GM18520 (cell line): ENCODE measurements at regions not wholly inside any gene's neighbourhood (a gene's known extent, or its start where the extent isn't known, plus 50 kb on each side); places are given as distances from the start of the nearest gene placed in this dataset.
A peak's percentile ranks its signal among the peaks of the same experiment; 100 is the strongest.
"Not testable (repeated sequence)": the region's sequence is repeated elsewhere in the genome, so short reads cannot be mapped to it uniquely, and the experiment has no call there.

Source experiments
- ATAC-seq: cut with Tn5 transposase; IDR thresholded peaks from one replicate; pipeline ENCODE4 v1.9.1; 2021; ENCODE audit not compliant: unreplicated experiment

DNA sequence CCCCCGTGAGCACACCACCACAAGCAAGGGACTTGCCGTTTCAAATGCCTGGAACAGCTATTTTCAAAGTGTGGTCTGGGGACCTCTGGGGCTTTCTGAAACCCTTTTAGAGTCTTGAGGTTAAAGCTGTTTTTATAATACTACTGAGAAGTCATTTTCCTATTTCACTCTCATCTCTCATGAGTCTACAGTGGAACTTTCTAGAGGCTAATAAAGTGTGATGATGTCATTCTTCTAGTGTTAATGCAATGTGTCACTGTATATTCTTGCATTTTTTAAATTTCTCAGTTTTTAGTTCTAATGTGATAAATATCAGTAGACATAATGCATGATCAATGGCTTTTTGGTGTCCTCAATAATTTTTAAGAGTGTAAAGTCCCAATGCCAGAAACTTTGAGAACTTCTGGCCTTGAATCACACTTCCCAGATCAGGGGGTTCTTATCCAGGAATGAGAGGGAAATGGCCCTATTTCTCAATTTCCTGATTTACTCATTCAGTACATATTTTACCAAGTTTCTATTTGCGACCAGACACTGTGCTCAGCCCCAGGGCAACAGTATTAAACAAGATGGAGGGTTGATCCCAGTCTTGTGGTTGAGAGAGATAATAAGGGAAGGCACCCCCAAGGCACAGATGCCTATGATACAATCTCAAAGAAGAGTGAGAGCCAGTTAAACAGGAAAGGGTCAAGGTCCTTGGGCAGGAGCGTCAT is 444.0 kb downstream of the HS3ST3B1 start:
- no peak for ATAC-seq

DNA sequence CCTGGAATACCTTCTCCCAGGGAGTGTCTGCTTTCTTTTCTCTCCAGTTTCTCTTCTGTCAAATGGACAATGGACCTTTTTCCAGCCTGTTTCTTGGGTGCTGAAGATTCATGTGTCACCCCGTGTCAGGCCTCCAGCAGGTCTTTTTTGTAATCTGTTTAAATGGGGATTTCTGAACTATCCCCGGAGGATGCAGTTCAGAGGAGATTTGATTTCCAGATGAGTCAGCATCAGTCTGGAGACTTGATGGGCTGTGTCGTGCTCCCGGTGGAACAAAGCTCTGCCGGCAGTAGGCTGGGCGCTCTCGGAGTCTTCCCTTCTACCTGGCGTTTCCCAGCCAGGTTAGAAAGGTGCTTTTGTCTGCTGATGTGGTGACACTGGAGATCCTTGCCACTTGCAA is 440.6 kb downstream of the HS3ST3B1 start:
- no peak for ATAC-seq

DNA sequence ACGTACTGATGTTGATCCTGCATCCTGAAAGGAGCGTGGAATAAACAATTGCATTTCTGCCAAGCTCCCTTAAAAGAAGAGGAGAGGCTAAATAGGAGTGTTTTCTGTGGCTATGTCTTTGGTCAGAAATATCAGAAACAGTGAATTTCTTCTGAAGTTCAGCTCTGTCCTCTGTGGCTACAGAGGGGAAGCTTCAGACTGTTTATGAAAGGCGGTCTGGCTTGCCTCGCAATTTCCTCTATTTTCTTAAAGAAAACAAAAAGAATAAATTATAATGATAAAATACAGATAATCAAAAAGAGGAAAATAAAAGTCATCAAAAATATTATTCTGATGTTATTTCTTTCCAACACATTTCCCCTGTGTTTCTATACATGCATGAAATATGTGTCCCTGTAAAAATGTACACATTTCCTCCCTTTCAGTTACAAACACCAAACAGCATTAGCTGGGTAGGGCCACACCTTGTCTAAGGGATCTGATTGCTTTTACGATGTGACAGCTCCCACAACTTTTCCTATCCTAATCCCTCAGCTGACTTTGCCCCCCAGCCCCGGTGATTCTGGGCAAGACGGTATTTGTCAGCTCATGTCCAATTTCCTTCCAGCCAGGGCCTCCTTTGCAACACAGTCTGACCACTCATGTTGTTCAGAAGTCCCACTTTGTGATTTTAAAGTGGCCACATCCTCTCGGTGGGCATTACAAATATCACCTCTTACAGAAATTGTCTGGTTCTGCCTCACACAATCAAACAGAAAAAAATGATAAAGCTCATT is 439.0 kb downstream of the HS3ST3B1 start:
- ATAC-seq: no peak

DNA sequence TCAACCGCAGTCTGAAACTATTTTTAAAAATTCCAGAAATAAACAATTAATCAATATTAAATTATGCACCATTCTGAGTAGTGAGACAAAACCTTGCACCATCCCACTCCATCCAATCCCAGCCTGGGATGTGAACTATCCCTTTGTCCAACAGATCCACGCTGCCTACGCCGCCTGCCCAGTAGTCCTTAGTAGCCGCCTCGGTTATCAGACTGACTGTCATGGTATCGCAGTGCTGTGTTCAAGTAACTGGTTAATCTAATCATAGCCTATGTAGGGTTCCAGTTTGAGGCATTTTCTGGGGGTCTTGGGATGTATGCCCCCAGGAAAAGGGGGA is 437.7 kb downstream of the HS3ST3B1 start:
- ATAC-seq: no peak

DNA sequence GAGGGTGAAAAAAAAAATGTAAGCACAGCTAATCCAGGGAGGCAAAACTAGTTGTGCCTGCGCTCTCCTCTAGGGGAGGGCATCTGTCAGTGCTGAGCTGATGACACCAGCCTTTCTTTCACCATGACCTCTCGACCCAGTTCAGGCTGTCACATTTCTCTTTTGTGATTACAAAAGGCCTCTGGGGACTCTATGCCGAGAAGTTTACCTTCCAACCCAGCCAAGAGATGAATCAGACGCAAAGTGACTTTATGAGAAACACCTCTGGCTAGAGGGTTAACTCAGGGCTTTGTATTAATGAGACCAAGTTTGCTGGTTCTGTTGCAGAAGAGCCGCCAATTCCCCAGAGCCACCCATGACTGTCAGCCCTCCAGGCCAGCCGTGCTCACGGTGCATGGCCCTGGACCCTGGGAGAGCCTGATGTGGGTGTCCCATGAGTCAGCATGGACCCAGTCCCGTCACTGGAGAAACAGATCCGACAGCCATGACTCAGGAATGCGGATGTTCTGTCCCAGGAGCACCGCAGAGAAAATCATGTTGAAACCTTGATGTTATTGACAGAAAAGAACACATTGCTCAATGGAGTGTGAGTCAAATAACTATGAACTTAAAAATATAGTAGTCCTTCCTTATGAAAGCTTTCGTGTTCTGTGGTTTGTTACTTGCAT is 437.2 kb downstream of the HS3ST3B1 start:
- ATAC-seq: peak; percentile 79

DNA sequence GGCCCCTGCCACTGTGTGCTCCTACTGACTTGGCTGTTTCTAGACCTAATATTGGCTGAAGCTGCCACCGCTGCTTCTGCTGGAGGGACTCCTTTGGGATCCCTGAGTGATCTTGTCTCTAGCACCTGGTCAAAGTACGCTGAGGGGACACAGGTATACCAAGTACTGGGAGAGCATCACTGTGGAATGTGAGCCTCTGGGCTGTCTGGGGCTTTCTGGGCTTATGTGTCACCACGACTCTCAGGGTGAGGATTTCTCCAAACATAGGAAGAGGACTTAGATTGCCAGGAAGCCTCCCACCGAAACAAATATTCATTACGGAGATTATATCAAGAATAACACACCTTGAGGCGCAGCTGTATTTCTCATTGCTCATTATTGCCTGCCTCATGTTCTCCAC is 435.8 kb downstream of the HS3ST3B1 start:
- no peak for ATAC-seq

DNA sequence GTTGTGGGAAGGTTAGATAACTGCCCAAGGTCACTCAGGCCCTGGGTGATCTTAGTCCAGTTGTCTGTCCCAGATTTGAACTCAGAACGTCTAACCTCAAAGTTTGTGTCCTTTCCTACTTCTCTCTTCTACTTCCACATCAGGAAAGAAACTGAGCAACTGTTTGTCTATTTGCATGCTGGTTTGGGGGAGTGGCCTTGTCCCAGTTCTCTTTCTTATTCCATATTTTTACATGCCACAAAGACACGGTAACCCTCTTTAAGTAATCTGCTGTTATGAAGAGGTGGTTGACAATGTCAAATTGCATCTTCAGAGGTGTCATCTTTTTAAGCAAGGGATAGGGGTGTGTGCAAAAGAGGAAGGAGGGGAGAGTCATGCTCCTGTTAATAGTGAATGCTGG is 432.5 kb downstream of the HS3ST3B1 start:
- no peak for ATAC-seq

DNA sequence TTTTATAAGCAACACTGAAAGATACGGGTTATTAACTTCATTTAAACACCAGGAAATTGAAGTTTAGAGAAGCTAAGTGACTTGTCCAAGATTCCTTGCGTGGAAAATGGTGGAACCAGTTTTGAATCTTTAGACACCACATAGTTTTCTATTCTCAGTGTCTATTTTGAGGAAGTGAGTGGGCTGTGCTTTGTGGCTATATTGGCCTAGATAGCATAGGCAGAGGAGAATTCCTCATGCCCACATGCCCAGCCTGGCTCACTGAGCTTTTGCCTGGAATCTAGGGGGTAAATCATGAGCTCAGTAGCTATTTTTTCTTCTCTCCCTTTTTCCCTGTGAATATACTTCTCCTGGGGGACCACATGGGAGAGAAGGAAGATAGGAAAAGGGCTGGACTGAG is 431.3 kb downstream of the HS3ST3B1 start:
- ATAC-seq: no peak

DNA sequence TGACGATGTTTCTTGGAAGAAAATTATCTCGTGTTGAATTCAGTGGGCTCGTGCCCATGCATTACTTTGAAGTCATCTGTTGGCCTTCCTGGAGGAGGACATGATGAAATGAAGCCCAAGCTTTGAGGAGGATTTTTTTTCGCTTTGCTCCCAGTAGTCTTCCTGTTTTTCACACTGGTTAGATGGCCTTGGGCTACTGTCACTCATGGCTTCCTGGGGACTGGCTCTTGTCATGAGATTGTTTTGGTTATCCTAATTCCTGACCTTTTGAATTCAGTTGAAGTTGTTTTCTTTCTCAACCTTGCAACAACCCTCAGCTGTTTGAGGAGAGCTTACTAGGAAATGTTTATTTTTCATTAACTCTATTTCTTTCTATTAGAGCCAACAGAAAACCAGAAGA is 430.7 kb downstream of the HS3ST3B1 start:
- no peak for ATAC-seq

DNA sequence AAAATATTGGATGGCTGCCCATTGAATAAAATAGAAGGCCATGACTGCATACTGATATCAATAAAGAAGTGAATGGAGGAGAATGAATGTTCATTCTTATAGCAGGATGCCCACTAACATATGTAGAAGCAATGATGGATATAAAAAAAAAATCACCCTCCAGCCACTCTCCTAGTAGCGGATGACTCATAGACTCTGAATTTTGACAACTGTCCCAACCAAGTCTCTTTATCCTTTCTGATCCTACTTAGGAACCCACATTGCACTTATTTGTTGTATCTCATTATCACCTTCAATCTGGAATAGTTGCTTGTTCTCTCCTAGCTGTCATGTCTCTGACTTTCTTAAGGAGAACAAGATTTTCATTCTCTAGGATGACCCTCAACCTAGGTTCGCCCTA is 429.9 kb downstream of the HS3ST3B1 start:
- ATAC-seq: no peak

DNA sequence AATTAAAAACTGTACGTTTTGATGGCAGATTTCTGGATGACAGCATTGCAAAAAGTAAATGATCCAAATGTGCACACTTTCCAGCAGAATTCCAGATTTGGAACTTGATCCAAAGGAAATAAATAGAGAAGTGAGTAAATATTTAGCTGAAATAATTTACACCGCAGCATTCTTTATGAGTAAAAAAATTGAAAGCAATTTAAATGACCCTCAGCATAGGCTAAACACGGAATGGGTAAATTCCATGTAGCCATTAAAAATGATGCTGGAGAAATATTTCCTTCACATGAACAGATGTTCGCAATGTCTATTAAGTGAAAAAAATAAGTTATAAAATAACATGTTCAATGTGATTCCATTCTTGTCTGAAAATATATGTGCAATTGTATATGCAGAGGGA is 424.8 kb downstream of the HS3ST3B1 start:
- ATAC-seq: no peak

DNA sequence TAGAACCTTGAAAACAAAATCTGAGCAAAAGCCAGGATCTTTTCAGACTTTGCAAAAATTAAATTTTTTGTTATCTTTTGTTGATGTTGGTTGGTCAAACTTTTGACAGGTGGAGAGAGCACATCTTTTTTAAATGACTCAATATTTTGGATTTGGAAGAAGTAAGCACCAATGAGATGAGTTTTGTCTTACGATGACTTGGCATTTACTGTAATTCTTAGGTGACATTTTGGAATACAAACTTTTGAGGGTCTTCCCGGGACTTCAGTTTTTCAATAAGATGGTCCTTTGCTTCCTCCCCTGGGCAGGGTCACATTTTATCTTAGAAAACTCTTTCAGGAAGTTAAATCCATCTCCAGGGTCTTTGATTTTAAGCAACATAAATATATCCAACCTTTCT is 423.9 kb downstream of the HS3ST3B1 start:
- no peak for ATAC-seq

DNA sequence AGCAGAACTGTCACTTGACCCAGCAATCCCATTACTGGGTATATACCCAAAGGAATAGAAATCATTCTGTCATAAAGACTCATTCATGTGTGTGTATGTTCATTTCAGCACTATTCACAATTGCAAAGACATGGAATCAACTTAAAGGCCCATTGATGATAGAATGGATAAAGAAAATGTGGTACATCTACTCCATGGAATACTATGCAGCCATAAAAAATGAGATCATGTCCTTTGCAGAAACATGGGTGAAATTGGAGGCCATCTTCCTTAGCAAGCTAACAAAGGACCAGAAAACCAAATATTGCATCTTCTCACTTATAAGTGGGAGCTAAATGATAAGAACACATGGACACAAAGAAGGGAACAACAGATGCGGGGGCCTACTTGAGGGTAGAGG is 422.5 kb downstream of the HS3ST3B1 start:
- not testable (repeated sequence) for ATAC-seq

DNA sequence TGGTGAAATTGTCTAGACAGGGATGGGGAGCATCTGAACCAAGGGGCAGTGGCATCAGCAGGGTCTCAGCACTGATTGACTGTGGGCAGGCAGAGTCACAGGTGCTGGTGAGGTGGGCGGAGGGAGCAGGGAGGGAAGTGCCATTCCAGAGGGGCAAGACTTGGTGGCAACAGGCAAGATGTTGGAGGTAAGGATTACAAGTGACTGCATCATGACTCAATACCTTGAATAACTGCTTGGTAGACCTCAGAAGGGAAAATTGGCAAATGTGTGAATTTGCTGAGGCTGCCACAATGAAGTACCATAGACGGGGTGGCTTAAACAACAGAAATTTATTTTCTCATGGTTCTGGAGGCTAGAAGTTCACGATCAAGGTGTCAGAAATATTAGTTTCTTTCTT is 419.1 kb downstream of the HS3ST3B1 start:
- ATAC-seq: no peak

DNA sequence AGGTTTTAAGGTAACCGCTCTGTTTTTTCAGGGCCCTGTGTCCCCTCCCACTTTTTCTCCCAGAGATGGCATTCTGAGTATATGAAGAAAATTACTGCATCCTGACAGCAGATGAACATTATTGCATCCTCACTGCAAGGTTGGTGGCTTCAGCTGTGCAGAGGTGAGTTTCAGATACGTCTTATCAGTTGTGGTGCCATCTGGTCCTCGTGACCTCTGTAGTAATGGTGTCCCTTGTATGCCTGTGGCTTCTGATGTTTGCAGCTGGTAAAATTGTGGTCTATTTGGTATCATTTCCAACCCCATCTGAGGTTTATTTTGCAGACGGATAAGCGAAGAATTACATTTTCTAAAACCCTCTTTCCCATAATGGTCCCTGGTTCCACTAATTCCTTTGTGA is 417.0 kb downstream of the HS3ST3B1 start:
- ATAC-seq: no peak

DNA sequence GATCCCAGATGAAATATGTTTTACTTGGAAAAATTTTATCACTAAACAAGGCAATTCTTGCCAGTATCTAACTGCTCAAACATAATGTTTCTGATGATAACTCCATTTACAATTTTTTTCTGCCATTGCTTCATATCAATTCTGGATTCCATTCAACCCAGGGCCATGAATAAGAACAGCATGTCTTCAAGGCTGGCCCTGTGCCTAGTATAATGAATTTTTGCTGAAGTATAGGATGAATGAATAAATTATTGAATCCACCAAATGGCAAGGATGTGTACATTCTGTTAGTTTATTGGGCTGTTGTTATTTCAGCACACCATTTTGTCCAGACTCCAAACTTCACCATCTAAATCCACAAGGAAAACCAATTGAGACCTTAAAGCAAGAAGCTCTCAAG is 414.7 kb downstream of the HS3ST3B1 start:
- ATAC-seq: no peak

DNA sequence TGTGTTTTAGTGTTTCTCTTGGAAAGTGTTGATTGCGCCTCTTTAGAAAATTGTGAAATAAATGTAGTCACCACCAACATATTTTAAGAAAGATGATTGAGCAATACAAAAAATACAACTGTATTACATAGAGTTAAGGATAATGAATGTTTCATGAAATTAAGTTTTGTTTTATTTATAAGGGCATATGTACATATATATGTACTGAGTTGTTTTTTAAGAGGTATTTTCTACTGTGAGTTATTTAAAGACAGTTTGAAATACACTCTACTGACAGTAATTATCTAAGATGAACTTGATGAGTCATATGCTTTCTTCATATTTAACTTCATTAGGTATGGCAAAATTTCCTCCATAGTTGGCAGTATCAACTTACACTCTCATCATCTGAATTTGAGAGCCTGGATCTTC is 411.7 kb downstream of the HS3ST3B1 start:
- ATAC-seq: no peak

DNA sequence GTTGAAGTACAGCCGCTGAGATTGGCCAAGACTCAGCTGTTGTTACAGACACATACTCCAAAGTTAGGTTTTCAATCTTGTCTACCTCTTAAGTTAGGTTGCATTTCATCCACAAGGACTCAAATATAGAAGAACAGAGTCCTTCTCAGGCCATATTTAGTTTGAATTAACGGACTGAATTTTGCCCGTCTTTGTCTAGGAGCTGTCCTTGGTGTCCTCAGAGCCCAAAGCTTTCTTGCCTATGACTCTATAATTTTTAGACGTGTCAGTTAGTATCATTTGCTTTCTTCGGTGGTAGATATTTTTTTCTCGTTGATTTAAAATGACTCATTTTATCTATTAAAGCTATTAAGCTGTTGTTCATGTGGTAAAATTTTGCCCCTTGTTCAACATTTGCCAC is 403.2 kb downstream of the HS3ST3B1 start:
- ATAC-seq: no peak

DNA sequence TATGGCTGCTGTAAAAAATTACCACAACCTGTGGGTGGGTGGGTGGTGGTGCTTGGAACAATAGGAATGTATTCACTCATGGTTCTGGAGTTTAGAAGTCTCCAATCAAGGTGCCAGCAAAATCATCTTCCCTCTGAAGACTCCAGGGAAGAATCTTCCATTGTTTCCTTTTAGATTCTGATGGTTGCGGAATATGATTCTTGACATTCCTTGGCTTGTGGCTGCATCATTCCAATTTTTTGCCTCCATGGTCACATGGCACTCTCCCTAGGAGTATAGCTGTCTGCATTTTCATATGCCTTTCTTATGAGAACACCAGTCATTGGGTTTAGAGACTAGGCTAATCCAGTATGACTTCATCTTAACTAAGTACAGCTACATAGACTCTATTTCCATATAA is 401.0 kb downstream of the HS3ST3B1 start:
- no peak for ATAC-seq

DNA sequence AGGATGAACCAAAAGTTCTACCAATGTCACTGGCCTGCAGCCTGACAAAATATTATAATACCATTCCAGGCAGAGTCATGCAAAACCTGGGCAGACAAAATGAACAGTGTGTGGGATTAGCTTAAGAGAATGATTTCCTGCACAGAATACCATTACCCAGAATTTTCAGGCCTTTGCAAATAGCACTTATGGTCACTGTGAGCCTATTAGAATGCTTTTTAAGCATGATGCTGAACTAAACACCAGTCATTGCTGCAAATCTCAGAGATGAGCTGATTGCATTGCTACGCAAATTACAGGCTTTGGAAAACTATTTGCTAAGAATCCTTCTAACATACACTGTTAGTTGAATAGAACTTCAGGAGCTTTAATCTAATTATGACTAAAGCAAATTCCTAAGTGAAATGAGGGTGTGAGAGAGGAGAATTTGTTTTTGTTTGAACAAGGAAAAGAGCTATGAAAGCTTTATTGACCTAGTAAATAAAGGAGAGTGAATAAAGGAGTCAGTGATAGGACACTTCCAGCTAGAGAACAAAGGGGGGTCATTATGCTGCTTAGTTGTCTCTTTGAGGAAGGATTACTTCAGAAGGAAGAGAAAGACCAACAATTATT is 398.8 kb downstream of the HS3ST3B1 start:
- no peak for ATAC-seq

DNA sequence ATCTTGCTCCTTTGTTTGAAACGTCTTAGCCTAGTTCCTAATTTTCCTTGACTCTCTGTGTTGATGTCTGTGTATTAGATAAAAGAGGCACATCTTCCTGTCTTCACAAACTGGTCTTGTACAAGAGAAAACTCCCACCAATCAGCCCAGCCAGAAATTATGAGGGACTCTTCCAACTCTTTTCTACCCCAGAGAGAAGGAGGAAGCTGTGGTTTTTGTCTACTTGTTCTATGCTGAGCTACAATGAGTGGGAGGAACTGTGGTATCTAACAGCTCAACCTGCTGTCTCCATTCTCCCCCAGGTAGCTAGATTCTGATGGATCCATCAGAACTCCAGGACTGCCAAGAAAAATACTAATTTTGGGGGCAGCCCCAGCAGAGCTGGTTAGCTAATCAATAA is 392.5 kb downstream of the HS3ST3B1 start:
- no peak for ATAC-seq

DNA sequence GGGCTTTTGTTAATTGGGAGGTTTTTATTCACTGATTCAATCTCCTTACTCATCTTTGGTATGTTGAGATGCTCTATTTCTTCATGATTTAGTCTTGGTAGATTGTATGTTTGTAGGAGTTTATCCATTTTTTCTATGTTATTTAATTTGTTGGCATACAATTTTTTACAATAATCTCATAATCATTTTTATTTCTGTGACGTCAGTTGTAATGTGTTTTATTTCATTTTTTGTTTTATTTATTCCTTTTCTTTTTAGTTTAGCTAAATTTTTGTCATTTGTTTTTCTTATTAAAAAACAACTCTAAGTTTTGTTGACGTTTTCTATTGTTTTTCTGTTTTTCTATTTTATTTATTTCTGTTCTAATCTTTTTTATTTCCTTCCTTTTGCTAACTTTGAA is 389.8 kb downstream of the HS3ST3B1 start:
- no peak for ATAC-seq
